Spleen (tissue), 11 donors: ENCODE measurements at regions not wholly inside any gene's neighbourhood (a gene's known extent, or its start where the extent isn't known, plus 50 kb on each side); places are given as distances from the start of the nearest gene placed in this dataset.

Source experiments
- DNase-seq: peaks from one replicate; pipeline ENCODE4 v3.0.0-alpha.2; 2020
- H3K27ac ChIP-seq, 8 donors: fragments of 200-600 bp; sonication (generic) in 7 of 8; 1 replicate in 4 of 8; 2 replicates in 4 of 8; pipeline versions ENCODE4 v1.5.0 to v1.8.0; 2016 to 2021; ENCODE audit warnings: inconsistent platforms in 4 of 8, mild to moderate bottlenecking in 4 of 8, moderate library complexity in 1 of 8
- H3K27me3 ChIP-seq, 7 donors: fragments of 200-600 bp; sonication (generic) in 6 of 7; replicated peaks in 1 of 7; 1 replicate in 4 of 7; 2 replicates in 3 of 7; pipeline versions ENCODE4 v1.5.0 to v1.8.0; 2016 to 2021; ENCODE audit warnings: inconsistent platforms in 3 of 7, mild to moderate bottlenecking in 1 of 7
- H3K36me3 ChIP-seq, 6 donors: fragments of 200-600 bp; sonication (generic) in 5 of 6; 1 replicate in 4 of 6; 2 replicates in 2 of 6; pipeline versions ENCODE4 v1.5.0 to v1.8.0; 2016 to 2021; ENCODE audit warnings: inconsistent platforms in 2 of 6
- H3K4me1 ChIP-seq, 6 donors: fragments of 200-600 bp; sonication (generic) in 5 of 6; 1 replicate in 3 of 6; 2 replicates in 3 of 6; pipeline versions ENCODE4 v1.5.0 to v1.8.0; 2016 to 2021; ENCODE audit warnings: inconsistent platforms in 3 of 6
- H3K4me3 ChIP-seq, 8 donors: fragments of 200-600 bp; sonication (generic) in 7 of 8; 1 replicate in 4 of 8; 2 replicates in 4 of 8; pipeline versions ENCODE4 v1.5.0 to v1.8.0; 2016 to 2021; ENCODE audit warnings: inconsistent platforms in 4 of 8, mild to moderate bottlenecking in 4 of 8, moderate library complexity in 2 of 8
- H3K9me3 ChIP-seq, 8 donors: fragments of 200-600 bp; sonication (generic) in 7 of 8; 1 replicate in 4 of 8; 2 replicates in 4 of 8; pipeline versions ENCODE4 v1.5.0 to v1.8.0; 2016 to 2021; ENCODE audit warnings: inconsistent platforms in 4 of 8
- POLR2A ChIP-seq, 3 donors: fragments of 450-650 bp; IDR thresholded peaks; one replicate each; pipeline ENCODE4 v1.5.1; 2017; ENCODE audit warnings: antibody characterized with exemption in 3 of 3, mild to moderate bottlenecking in 1 of 3
- POLR2AphosphoS5 ChIP-seq, 3 donors: sonication (generic); formaldehyde crosslinking; IDR thresholded peaks; one replicate each; pipeline ENCODE4 v1.5.1; 2017; ENCODE audit warnings: antibody characterized with exemption in 3 of 3
- WGBS, 5 donors: extraction: QIAGEN DNeasy Blood & Tissue Kit in 3 of 5; methylation state at CpG; one replicate each; pipeline versions ENCODE4 v1.1.5 to v1.1.7; 2013 to 2018; 5-methylcytosine and 5-hydroxymethylcytosine counted together
- intact Hi-C: fragments of 100-400 bp; cut with DNase I; formaldehyde crosslinking; loops from one replicate; pipeline ENCODE4 v1.15.0; 2023; ENCODE audit warnings: low total_unique reads
- TF ChIP-seq, protein P1 (sequence below), 11 experiments: fragments of 200-600 bp in 7 of 11; fragments of 450-650 bp in 4 of 11; sonication (generic) in 4 of 11; IDR thresholded peaks in 8 of 11; conservative IDR thresholded peaks in 3 of 11; 1 replicate in 7 of 11; 2 replicates in 4 of 11; pipeline versions ENCODE4 v1.4.0 to v1.8.0; 2016 to 2021; ENCODE audit warnings: antibody characterized with exemption in 11 of 11, inconsistent platforms in 4 of 11, mild to moderate bottlenecking in 1 of 11
- donor health status: healthy with polysubstance abuse.
- donor health status: DM: no; HTN: no; CAD: no; lungs with moderate emphysema.
- donor health status: DM: no; HTN: no; CAD: no.
- donor health status: Bipolar disorder and iron deficiency.
- donor health status: healthy.
- donor health status: DM: no; HTN: no; CAD: no.
- donor health status: DM: yes; HTN: yes; CAD: no.

DNA sequence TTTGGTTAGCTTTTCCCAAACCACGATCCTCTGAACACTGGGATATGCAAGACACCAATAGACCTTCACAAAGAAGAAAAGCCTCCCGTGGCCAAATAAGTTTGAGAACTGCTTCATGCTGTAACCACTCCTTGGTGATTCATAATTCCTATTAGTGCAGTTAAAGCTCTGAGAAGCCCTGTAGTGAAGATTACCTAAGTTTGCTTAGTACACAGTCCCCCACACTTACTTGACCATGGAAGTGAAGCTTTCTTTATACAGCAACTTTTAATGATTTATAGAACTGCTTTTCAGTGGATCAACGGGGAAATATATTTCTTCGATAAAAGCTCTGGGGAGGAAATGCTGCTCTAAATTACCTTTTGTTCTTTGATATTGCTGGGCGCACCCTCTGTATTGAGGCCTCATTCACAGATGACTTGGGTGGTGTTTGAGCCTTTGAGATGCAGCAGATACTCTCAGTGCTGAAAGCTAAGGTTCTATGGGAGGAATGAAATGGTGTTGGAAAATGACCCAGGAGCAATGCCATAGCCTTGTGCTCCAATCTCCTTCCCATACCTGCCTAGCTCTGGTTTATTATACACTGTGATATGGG is 67.4 kb downstream of the CBLL2 start:
- intact Hi-C loops: no loop called here
- DNase-seq: no peak
- no peaks in the 10 kb centered on the region for H3K9me3 ChIP-seq
- H3K27me3 ChIP-seq: no peaks in the 10 kb centered on the region
- no peaks in the 10 kb centered on the region for H3K36me3 ChIP-seq
- no peaks in the 10 kb centered on the region for H3K4me1 ChIP-seq
- H3K27ac ChIP-seq: no peak overlapping the region
- no peak overlapping the region for H3K4me3 ChIP-seq
- TF ChIP-seq POLR2AphosphoS5 (IDR thresholded peaks at IDR 0.05) (no peak), POLR2A (IDR thresholded peaks at IDR 0.05) (no peak)
- 84 to 97% (median 86%) methylated on average over 5 of the region's 5 CpGs for WGBS, 5 donors

DNA sequence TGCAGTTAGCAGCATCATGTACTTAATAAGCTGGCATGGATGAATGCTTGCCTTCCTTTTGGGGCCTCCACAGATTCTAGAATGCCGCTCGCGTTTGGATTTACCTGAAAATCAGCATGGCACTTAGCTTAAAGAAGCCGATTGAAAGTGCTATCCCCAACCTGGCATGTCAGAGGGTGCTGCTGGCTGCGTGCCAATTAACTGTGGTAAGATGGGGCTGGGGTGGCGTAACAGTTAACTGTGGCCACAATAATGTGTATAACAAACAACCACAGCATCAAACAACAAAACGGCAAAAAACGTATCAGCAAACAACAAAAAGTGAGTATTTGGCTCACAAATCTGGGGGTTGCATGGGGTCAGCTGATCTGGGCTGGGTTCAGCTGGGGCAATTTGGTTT is 70.5 kb downstream of the CBLL2 start:
- WGBS, 5 donors: 78 to 92% (median 85%) methylated on average over 8 of the region's 8 CpGs
- H3K27ac ChIP-seq: no peak overlapping the region
- H3K27me3 ChIP-seq: no peaks in the 10 kb centered on the region
- H3K9me3 ChIP-seq: peaks cover 0 to 2% (median 0%) of the 10 kb centered on the region in 8 donors
- no peak for DNase-seq
- H3K4me3 ChIP-seq: no peak overlapping the region
- intact Hi-C loops: no loop called here
- TF ChIP-seq POLR2A (IDR thresholded peaks at IDR 0.05): no peak
- no peak for TF ChIP-seq POLR2AphosphoS5 (IDR thresholded peaks at IDR 0.05)
- TF ChIP-seq, protein P1, sequence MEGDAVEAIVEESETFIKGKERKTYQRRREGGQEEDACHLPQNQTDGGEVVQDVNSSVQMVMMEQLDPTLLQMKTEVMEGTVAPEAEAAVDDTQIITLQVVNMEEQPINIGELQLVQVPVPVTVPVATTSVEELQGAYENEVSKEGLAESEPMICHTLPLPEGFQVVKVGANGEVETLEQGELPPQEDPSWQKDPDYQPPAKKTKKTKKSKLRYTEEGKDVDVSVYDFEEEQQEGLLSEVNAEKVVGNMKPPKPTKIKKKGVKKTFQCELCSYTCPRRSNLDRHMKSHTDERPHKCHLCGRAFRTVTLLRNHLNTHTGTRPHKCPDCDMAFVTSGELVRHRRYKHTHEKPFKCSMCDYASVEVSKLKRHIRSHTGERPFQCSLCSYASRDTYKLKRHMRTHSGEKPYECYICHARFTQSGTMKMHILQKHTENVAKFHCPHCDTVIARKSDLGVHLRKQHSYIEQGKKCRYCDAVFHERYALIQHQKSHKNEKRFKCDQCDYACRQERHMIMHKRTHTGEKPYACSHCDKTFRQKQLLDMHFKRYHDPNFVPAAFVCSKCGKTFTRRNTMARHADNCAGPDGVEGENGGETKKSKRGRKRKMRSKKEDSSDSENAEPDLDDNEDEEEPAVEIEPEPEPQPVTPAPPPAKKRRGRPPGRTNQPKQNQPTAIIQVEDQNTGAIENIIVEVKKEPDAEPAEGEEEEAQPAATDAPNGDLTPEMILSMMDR (IDR thresholded peaks at IDR 0.05 in 8 of 11, conservative IDR thresholded peaks at IDR 0.05 in 3 of 11): no peak
- no peaks in the 10 kb centered on the region for H3K4me1 ChIP-seq
- H3K36me3 ChIP-seq: no peaks in the 10 kb centered on the region

DNA sequence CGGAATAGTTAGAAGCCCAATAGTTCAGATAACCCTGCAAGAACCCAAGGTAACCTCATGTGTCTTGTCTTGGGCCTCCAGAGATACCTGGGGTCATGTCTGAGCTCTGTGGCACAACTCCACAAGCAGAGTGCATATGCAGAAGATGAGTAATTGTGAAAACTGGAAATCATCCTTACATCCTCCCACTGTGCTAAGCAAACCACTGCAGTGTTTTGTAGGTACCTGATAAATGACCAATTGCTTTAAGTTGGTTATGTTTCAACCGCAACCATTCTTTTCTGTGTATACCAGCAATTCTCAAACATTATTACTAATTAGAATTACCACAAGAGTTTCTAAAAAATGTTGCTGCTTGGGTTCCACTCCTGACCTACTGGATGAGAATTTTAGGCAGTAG is 73.2 kb downstream of the CBLL2 start:
- no peaks in the 10 kb centered on the region for H3K36me3 ChIP-seq
- peaks cover 0 to 2% (median 0%) of the 10 kb centered on the region in 8 donors for H3K9me3 ChIP-seq
- H3K27me3 ChIP-seq: no peaks in the 10 kb centered on the region
- no peak overlapping the region for H3K27ac ChIP-seq
- no peaks in the 10 kb centered on the region for H3K4me1 ChIP-seq
- H3K4me3 ChIP-seq: no peak overlapping the region
- DNase-seq: no peak
- WGBS, 5 donors: 67 to 95% (median 87%) methylated on average over 2 of the region's 2 CpGs
- intact Hi-C loops: no loop called here
- TF ChIP-seq, protein P1 (IDR thresholded peaks at IDR 0.05 in 8 of 11, conservative IDR thresholded peaks at IDR 0.05 in 3 of 11): no peak
- TF ChIP-seq POLR2A (IDR thresholded peaks at IDR 0.05) (no peak), POLR2AphosphoS5 (IDR thresholded peaks at IDR 0.05) (no peak)

DNA sequence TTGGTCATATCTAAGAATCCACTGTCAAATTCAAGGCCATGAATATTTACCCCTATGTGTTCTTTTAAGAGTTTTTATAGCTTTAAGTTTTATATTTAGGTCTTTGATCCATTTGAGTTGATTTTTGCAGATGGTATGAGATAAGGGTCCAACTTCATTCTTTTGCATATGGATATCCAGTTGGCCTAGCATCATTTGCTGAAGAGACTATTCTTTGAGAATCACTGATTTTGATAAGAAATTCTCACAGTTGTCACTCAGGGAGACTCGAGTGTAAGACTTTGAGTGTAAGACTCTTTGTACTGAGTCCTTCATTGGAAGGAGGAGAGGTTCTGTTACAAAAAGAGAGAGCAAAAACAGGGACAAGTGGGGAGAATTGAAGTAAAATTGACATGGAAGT is 74.8 kb downstream of the CBLL2 start:
- Histone ChIP-seq H3K9me3 (peaks cover 0 to 2% (median 0%) of the 10 kb centered on the region in 8 donors), H3K36me3 (no peaks in the 10 kb centered on the region), H3K4me1 (no peaks in the 10 kb centered on the region), H3K27ac (no peak overlapping the region), H3K27me3 (no peaks in the 10 kb centered on the region), H3K4me3 (no peak overlapping the region)
- intact Hi-C loops: no loop called here
- 29 to 76% (median 67%) methylated on average over 1 of the region's 1 CpG for WGBS, 5 donors
- no peak for DNase-seq
- no peak for TF ChIP-seq POLR2AphosphoS5 (IDR thresholded peaks at IDR 0.05)
- TF ChIP-seq, protein P1 (IDR thresholded peaks at IDR 0.05 in 8 of 11, conservative IDR thresholded peaks at IDR 0.05 in 3 of 11): no peak
- no peak for TF ChIP-seq POLR2A (IDR thresholded peaks at IDR 0.05)
